ENCODE measurements at regions not wholly inside any gene's neighbourhood (a gene's known extent, or its start where the extent isn't known, plus 50 kb on each side); places are given as distances from the start of the nearest gene placed in this dataset.
A peak's percentile ranks its signal among the peaks of the same experiment; 100 is the strongest.

DNA sequence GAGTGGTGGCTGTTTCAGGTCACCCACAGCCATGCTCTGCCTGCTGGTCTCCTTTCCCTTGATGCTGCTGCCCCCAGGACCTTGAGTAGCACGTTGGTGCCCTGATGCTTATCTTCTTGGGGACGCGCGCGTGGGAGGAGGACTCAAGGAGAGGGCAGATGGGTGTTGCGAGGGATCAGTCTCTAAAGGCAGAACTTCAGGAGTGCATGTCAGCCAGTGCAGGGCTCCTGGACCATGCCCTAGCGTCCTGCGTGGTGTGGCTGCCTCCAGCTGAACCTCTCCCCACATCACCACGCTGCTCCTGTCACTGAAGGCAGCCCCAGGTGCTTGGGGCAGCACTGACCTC lies 62.5 kb upstream of the GLI2 start:
- DNase-seq (ENCODE audit: insufficient read length, low spot score) (no peak), FAIRE-seq (no peak)
- TF ChIP-seq CTCF (IDR thresholded peaks at IDR 0.05; ENCODE audit: insufficient read depth, missing control alignments): no peak

DNA sequence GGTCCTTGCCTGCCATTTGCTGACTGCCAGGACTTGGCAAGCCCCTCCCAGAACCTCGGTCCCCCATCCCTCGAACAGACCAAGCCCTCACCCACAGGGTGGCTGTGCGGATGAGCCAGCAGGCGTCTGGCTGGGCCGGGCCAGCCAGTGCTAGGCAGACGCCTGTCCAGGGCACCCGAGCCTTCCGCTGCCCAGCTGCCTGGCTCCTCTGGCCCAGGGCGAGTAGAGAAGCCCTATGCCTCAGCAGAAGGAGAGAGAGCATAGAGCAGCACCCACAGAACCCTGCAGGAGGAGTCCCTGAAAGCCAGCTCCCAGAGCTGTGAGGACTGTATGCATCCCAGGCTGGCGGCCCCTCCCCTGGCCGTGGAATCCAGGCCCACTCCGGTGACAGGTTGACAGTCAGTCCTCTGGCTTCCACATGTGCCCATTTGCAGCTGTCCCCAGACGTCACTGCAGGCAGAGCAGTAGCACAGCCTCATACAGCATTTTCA lies 62.1 kb upstream of the GLI2 start:
- TF ChIP-seq CTCF (IDR thresholded peaks at IDR 0.05; ENCODE audit: insufficient read depth, missing control alignments): no peak
- no peak for FAIRE-seq
- DNase-seq (ENCODE audit: insufficient read length, low spot score): no peak

- no peak for TF ChIP-seq CTCF (IDR thresholded peaks at IDR 0.05; ENCODE audit: insufficient read depth, missing control alignments)
- DNase-seq (ENCODE audit: insufficient read length, low spot score) (no peak), FAIRE-seq (no peak)
These were observed 61.2 kb upstream of the GLI2 start for GRCh38 chr2:120674246-120675170.

DNA sequence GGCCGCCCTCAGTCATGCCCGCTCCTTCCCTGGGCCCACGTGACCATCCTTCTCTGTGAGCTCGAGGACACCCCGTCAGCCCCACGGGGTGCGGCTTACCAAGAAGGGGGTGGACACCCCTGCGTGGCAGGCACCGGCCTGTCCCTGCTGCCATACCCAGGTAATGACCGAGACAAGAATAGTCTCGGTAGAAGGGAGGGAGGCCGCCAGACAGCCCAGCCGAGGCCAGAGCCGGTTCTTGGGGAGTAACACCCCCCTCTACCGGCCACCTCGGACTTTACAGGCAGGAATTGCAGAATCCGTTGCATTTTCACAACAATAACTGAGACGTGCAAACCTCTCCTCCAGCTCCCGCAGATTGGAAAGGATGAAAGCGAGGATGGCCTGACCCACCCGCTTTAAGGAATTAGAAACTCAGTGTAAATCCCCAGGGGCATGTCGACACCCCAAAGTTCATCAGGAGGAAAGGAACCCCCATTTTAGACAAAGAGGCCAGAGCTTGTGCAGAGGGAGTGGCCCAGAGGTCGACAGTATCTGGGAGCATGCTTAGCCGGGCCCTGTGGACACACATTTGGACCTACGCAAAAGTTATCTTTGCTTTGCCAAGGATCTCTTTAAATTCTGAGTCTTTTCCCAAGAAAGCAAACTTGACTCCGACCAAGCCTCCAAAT lies 60.1 kb upstream of the GLI2 start:
- FAIRE-seq (no peak), DNase-seq (ENCODE audit: insufficient read length, low spot score) (no peak)
- TF ChIP-seq CTCF (IDR thresholded peaks at IDR 0.05; ENCODE audit: insufficient read depth, missing control alignments): peak; percentile 62

DNA sequence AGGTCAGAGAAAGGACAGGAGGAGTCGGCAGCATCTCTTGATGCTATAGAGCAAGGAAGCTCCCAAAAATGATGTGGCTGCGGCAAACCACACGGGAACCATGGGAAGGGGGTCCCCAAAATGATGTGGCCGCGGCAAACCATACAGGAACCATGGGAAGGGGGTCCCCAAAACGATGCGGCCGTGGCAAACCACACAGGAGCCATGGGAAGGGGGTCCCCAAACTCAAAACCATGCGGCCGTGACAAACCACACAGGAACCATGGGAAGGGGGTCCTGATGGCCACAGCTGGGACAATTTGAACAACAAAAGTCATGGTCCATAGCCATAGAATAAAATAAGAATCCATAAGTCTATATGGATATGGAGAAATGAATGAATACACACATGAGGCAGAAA lies 58.4 kb upstream of the GLI2 start:
- TF ChIP-seq CTCF (IDR thresholded peaks at IDR 0.05; ENCODE audit: insufficient read depth, missing control alignments): no peak
- FAIRE-seq (no peak), DNase-seq (ENCODE audit: insufficient read length, low spot score) (no peak)

- DNase-seq (ENCODE audit: insufficient read length, low spot score) (no peak), FAIRE-seq (no peak)
- no peak for TF ChIP-seq CTCF (IDR thresholded peaks at IDR 0.05; ENCODE audit: insufficient read depth, missing control alignments)
These were observed 57.9 kb upstream of the GLI2 start for GRCh38 chr2:120677696-120678247.
